HEK293T (cell line): ENCODE measurements at regions not wholly inside any gene's neighbourhood (a gene's known extent, or its start where the extent isn't known, plus 50 kb on each side); places are given as distances from the start of the nearest gene placed in this dataset.

Experiments used
- FOXA1 ChIP-seq: fragments of 450-650 bp; IDR thresholded peaks from 2 replicates; pipeline ENCODE4 v1.6.1; 2016; ENCODE audit warnings: mild to moderate bottlenecking
- FOXM1 ChIP-seq: fragments of 450-650 bp; IDR thresholded peaks from 2 replicates; pipeline ENCODE4 v1.6.1; 2017; ENCODE audit warnings: mild to moderate bottlenecking, borderline replicate concordance
- HDGF ChIP-seq: fragments of 450-650 bp; IDR thresholded peaks from 2 replicates; pipeline ENCODE4 v1.6.1; 2017; ENCODE audit warnings: antibody characterized with exemption, borderline replicate concordance
- NFRKB ChIP-seq: fragments of 450-650 bp; IDR thresholded peaks from 2 replicates; pipeline ENCODE4 v1.6.1; 2016; ENCODE audit warnings: mild to moderate bottlenecking, moderate library complexity
- SP1 ChIP-seq: fragments of 450-650 bp; IDR thresholded peaks from 2 replicates; pipeline ENCODE4 v1.6.1; 2017
- SUZ12 ChIP-seq: fragments of 450-650 bp; IDR thresholded peaks from 2 replicates; pipeline ENCODE4 v1.6.1; 2016; ENCODE audit warnings: mild to moderate bottlenecking

DNA sequence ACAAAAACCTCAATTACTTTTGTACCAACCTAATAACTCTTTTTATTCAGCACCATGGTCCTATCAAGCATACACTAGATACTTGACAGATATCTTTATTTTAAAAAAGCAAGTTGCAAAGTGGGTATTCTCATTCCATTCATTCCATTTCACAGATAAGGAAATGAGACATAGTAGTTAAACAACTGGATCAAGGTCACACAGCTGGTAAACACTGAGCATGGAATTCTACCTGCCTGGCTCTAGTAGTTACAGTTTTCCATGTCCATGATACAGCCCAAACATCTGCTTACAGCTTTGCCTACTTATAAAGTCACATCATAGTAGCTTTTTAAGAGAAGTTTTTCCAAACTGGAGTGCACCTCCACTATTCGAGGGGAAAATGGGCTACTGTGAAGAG lies 57.1 kb upstream of the SERTM1 start:
- TF ChIP-seq SP1 (no peak), SUZ12 (no peak), FOXM1 (no peak), HDGF (no peak), FOXA1 (no peak), NFRKB (no peak)
